Esophagus mucosa (tissue), 1 donor: ENCODE measurements at regions not wholly inside any gene's neighbourhood (a gene's known extent, or its start where the extent isn't known, plus 50 kb on each side); places are given as distances from the start of the nearest gene placed in this dataset.
"Not testable (repeated sequence)": the region's sequence is repeated elsewhere in the genome, so short reads cannot be mapped to it uniquely, and the experiment has no call there.

Source experiments
- ATAC-seq: fragments of 200-7000 bp; cut with Tn5 transposase; one replicate; pipeline ENCODE4 v1.9.1; 2020
- donor health status: DM: yes; HTN: yes; CAD: no.

- no peak for ATAC-seq
Measured at GRCh38 chr16:61150351-61150750, 885.9 kb downstream of the CDH8 start.

- no peak for ATAC-seq
Measured at GRCh38 chr16:61149709-61150108, 886.5 kb downstream of the CDH8 start.

- no peak for ATAC-seq
Measured at GRCh38 chr16:61148930-61149329, 887.3 kb downstream of the CDH8 start.

- no peak for ATAC-seq
Measured at GRCh38 chr16:61146429-61146828, 889.8 kb downstream of the CDH8 start.

- ATAC-seq, result no peak
Measured at GRCh38 chr16:61131447-61131846, 904.8 kb downstream of the CDH8 start.

GRCh38 chr16:61128545-61129323 lies 907.5 kb downstream of the CDH8 start:
- ATAC-seq, result no peak

GRCh38 chr16:61105544-61105943 lies 930.7 kb downstream of the CDH8 start:
- ATAC-seq, result no peak

- ATAC-seq, result no peak
Measured at GRCh38 chr16:61098505-61098904, 937.7 kb downstream of the CDH8 start.

- ATAC-seq, result not testable (repeated sequence)
Measured at GRCh38 chr16:61091300-61091699, 944.9 kb downstream of the CDH8 start.

- no peak for ATAC-seq
Measured at GRCh38 chr16:61083711-61084110, 952.5 kb downstream of the CDH8 start.

- no peak for ATAC-seq
Measured at GRCh38 chr16:61074324-61074723, 961.9 kb downstream of the CDH8 start.

GRCh38 chr16:61057635-61058034 lies 978.6 kb downstream of the CDH8 start:
- no peak for ATAC-seq

- no peak for ATAC-seq
Measured at GRCh38 chr16:61050547-61050946, 985.7 kb downstream of the CDH8 start.

GRCh38 chr16:61045931-61046330 lies 990.3 kb downstream of the CDH8 start:
- no peak for ATAC-seq

- ATAC-seq, result no peak
Measured at GRCh38 chr16:61042737-61043136, 993.5 kb downstream of the CDH8 start.

- ATAC-seq, result no peak
Measured at GRCh38 chr16:61030616-61031015, 1005.6 kb downstream of the CDH8 start.

- ATAC-seq, result no peak
Measured at GRCh38 chr16:61024180-61024900, 1011.9 kb downstream of the CDH8 start.

- no peak for ATAC-seq
Measured at GRCh38 chr16:61014869-61015268, 1021.4 kb downstream of the CDH8 start.

GRCh38 chr16:61007694-61008093 lies 1028.5 kb downstream of the CDH8 start:
- no peak for ATAC-seq

- ATAC-seq, result no peak
Measured at GRCh38 chr16:61005952-61006351, 1030.3 kb downstream of the CDH8 start.

GRCh38 chr16:61002479-61003204 lies 1033.6 kb downstream of the CDH8 start:
- ATAC-seq, result no peak

GRCh38 chr16:60991886-60992285 lies 1044.4 kb downstream of the CDH8 start:
- no peak for ATAC-seq

GRCh38 chr16:60989592-60989991 lies 1046.6 kb downstream of the CDH8 start:
- ATAC-seq, result no peak

- no peak for ATAC-seq
Measured at GRCh38 chr16:60979119-60979518, 1057.1 kb downstream of the CDH8 start.
